HUDEP-2 (cell line): ENCODE measurements at regions not wholly inside any gene's neighbourhood (a gene's known extent, or its start where the extent isn't known, plus 50 kb on each side); places are given as distances from the start of the nearest gene placed in this dataset.
"Not testable (repeated sequence)": the region's sequence is repeated elsewhere in the genome, so short reads cannot be mapped to it uniquely, and the experiment has no call there.

Experiments
- DNase-seq, 76 experiments: peaks; one replicate each; lab custom pipeline; 2025; ENCODE audit not compliant: unreplicated experiment in 76 of 76; lab: John Stamatoyannopoulos, UW

DNA sequence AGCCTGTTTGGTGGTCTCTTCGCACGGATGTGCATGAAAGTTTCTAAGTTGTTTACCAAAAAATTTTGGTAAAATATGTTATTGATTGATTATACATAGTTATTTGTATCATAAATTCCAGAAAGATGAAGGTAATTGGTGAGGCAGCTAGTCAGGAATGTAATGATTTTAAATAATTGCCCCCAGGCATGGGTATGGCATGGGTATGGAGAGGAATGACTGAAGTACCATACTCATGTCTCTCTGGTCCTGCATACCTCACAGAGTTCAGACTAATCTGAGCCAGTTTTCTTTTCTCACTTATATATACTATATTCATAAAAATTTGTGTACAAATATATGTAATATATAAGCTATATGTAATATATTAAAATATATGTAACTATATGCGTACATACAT, 329.0 kb upstream of the TECRL start:
- DNase-seq: no peak

- not testable (repeated sequence) for DNase-seq
Measured at GRCh38 chr4:64737854-64738138, 328.5 kb upstream of the TECRL start.

- no peak for DNase-seq
Measured at GRCh38 chr4:64737026-64737853, 328.0 kb upstream of the TECRL start.

- no peak for DNase-seq
Measured at GRCh38 chr4:64729561-64729960, 320.3 kb upstream of the TECRL start.

DNA sequence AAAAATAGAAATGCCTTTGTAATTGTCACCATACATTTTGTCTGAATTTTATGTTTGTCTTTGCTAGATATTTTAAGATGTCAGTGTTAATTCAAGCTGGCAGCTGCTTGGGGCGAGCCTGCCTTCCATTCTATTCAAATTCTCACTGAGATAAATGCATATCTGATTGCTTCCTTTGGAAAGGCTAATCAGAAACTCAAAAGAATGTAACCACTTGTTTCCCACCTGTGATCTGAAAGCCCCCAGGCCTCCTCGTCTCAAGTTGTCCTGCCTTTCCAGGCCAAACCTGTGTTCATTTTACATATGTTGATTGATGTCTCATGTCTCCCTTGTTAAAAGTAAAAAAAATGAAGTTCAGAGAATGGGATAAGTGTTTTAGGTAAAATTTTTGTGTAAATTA, 318.7 kb upstream of the TECRL start:
- DNase-seq: no peak

DNA sequence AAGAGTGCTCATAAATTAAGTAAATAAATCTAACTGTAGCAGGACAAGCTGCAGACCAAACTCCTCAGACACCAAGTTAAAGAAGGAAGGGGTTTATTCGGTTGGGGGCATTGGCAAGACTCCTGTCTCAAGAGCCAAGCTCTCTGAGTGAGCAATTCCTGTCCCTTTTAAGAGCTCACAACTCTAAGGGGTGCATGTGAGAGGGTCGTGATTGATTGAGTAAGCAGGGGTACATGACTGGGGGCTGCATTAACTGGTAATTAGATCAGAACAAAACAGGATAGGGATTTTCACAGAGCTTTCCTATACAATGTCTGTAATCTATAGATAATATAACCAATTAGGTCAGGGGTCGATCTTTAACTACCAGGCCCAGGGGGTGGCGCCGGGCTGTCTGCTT, 318.1 kb upstream of the TECRL start:
- DNase-seq: not testable (repeated sequence)

GRCh38 chr4:64724689-64725088, 315.4 kb upstream of the TECRL start:
- DNase-seq: no peak

- DNase-seq: no peak
Measured at GRCh38 chr4:64721106-64721505, 311.9 kb upstream of the TECRL start.

DNA sequence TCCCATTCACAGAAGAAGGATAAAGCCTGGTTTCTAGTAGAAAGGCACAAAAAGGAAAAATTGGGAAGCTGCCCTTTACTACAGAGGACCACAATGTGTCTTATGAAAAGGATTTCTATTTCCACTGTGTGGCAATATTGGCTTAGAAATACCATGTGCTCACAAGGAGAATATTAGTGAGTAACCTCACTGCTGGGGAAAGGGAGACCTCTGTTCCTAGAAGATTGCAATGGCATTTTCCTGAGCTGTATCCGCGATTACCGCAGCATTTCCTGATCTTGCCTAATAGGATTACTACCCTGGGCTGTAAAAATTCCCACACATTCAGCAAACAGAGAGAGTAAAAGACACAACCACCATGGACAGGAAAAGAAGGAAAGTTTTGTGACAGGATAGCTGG, 308.8 kb upstream of the TECRL start:
- no peak for DNase-seq

GRCh38 chr4:64715741-64716140, 306.5 kb upstream of the TECRL start:
- DNase-seq: no peak

- peak in 5 of 76 experiments; percentile 1 to 11 (median 7) for DNase-seq
Measured at GRCh38 chr4:64713256-64713840, 304.1 kb upstream of the TECRL start.

DNA sequence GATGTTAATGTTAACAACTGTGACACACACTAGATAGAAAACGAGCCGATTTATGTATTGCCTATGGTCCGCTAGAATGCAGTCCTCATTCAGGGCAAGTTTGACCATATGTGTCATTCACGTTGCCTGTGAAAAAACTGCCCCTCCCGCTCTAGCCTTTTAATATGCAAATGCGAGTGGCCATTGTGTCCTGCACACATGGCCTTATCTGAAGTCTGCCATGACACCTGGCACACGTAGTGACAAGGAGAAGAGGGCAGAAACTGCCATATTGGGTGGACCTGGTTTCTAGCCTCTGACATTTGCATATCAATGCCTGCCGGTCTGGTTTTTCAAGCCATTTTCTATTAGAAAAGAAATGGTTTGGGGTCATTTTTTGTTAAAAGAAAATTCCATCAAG, 303.3 kb upstream of the TECRL start:
- DNase-seq: no peak

DNA sequence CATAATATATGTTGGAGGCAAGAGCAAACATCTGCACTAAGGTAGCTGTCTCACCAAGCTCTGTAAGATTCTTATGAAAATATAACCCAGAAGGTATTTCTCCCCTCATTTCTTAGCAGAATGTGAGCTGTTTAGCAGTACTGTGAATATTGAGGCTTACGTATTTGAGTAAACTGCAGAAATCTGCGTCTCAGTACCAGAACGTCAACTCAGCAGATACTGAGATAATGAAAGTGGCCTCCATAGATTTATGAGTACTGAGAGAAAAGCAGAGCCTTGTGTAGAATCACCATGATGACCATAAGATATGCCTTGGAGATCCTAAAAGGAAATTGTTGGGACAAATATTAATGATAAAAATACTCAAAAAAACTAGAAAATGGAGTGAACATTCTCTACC, 296.7 kb upstream of the TECRL start:
- DNase-seq: no peak

DNA sequence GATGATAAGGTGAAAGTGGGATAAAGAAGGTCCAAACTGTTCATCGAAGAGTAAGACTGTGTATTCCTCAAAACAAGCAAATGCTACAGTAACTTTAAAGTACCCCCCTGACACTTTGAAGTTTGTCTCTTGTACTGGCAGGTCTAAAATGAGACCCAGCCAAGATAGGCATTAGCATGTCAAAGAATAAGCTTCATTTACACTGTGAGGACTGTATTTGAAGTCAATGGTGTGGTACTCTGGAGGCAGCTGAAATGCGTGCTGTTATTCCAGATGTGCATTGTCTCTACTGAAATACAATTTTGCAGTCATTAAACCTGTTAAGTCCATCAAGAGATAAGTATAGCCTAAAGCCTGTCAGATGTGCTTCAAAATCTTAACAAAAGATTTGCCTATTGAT, 288.9 kb upstream of the TECRL start:
- no peak for DNase-seq

DNA sequence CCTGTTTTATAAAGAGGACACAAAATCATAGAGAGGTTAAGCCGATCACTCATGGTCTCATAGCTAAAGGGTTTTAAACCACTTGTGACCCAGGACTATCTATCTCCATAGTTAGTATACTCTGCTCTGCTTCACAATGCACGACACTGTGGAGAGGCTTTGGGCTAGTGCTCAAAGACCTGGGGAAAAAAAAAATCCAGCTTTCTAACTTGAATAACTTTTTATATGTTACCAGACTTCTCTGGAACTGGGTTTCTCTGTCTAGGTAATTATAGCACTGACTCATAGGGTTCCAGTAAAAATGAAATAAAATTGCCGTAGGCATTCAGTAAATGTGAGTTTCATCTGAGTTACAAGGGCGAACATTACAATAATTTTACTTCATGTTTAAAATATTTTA, 273.7 kb upstream of the TECRL start:
- no peak for DNase-seq

DNA sequence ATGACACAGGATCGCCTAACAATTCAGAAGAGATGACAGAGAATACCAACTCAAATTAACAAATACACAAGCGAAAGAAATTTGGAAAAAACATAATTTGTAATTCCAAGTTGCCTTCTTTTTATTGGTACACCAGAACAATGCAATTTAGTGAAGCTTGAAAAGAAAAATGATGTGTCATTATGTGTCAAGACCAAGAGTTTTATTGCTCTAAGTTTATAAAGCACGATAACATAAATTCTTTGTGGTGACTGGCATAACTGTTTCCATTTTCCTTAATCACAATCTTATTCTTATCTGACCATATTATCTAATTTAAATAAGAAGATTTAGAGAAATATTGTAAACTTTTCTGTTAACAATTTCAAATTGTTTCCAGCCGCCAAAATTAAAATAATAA, 273.2 kb upstream of the TECRL start:
- DNase-seq: no peak

DNA sequence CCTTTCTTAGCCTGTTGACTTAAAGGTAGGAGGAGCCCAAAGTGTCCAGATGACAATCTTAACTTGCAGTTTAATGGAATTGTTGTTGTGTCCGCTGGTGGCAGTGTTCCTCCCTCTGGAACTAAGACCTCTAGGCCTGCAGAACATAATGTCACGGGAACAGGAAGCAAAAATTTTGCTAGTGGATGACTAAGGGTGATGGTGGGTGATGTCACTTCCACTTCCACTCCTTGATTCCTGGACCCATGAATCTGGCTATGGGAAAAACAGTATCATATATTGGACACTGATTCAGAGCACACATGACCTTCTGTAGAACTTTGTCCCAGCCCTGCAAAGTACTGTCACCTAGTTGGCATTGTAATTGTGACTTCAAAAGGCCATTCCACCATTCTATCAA, 263.9 kb upstream of the TECRL start:
- not testable (repeated sequence) for DNase-seq

GRCh38 chr4:64670647-64671046, 261.4 kb upstream of the TECRL start:
- DNase-seq: no peak

GRCh38 chr4:64643841-64644240, 234.6 kb upstream of the TECRL start:
- DNase-seq: no peak

DNA sequence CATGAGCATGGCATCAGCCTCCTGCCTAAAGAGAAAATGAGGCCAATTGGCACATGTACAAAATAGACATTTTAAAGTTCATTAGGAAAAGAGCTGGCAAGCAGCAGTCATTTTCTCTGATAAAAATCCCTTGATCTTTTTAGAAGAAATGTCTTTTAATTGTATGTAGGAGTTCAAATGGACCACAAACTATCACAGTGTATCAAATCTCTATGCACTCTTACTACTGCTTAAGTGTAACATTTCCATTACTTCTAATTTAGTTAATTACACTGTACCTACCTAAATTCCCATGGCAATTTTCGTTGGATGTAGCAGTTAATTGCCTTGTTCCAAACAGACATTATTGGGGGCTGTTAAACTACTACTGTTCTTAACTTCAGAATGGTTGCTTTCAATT, 233.7 kb upstream of the TECRL start:
- DNase-seq: no peak

DNA sequence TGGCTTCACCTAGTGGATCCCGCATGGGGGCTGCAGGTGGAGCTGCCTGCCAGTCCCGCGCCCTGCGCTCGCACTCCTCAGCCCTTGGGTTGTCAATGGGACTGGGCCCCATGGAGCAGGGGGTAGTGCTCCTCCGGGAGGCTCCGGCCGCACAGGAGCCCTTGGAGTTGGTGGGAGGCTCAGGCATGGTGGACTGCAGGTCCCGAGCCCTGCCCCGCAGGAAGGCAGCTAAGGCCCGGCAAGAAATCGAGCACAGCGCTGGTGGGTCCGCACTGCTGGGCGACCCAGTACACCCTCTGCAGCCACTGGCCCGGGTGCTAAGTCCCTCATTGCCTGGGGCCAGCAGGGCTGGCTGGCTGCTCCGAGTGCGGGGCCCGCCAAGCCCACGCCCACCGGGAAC, 231.2 kb upstream of the TECRL start:
- not testable (repeated sequence) for DNase-seq

DNA sequence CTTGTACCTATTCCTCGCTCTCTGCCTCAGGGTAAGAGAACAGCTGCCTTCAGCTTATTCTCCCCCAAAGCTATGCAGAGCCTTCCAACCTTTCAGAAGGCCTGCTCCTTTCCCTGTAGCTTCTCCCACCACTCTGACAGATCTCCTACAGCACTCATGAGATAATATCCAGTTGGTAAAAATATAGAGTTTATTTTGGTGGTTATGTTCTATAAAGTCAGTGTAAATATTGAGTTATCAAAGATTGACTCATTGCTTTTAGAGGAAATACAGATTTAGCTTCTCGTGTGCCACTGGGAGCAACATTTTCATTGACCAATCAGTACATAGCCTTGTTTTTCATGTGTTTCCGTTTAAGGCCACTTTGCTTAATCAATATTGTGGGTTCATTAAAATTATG, 216.2 kb upstream of the TECRL start:
- DNase-seq: no peak

DNA sequence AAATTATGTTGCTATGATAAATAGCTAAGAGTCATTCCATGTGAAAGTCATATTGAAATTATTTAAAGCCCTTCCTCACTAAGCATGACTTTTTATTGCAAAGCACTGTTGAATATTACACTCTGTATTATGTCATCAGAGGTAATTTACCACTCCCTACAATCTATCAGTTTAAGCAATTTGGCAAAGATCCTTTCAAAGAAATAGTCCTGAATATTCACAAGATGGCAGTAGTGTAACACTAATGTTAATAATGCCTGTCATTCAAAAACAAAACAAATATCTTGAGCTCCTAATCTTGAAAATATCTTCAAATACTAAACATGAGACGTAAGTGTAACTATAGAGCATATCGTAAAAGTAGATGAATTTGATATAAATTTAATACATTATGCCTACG, 208.6 kb upstream of the TECRL start:
- DNase-seq: peak in 2 of 76 experiments; percentile 1 to 11
